Caco-2 (cell line): ENCODE measurements at regions not wholly inside any gene's neighbourhood (a gene's known extent, or its start where the extent isn't known, plus 50 kb on each side); places are given as distances from the start of the nearest gene placed in this dataset.
A peak's percentile ranks its signal among the peaks of the same experiment; 100 is the strongest.

Source experiments
- BruUV-seq: library from RNA; stranded (reverse); fragments of 400-500 nt; replicated peaks from 2 replicates; lab custom pipeline; 2021; lab: Mats Ljungman, UMichigan
- CTCF ChIA-PET: fragments of 300-600 bp; sonication (Branson Sonifier 250); formaldehyde crosslinking; loops from one replicate; lab custom pipeline; 2022; ENCODE audit warnings: antibody characterized with exemption; lab: Charles Lee
- POLR2A ChIA-PET: fragments of 300-600 bp; sonication (Branson Sonifier 250); formaldehyde crosslinking; loops from one replicate; lab custom pipeline; 2022; ENCODE audit warnings: antibody characterized with exemption; lab: Charles Lee
- DNase-seq, 2 experiments: peaks; one replicate each; pipeline versions ENCODE4 v3.0.0 to v3.0.0-alpha.2; 2020 to 2022
- H3K27me3 ChIP-seq: replicated peaks from 2 replicates; pipeline ENCODE4 v1.6.0; 2011; ENCODE audit warnings: low read length; ENCODE audit not compliant: control insufficient read depth, insufficient read depth
- H3K36me3 ChIP-seq: 2 replicates; pipeline ENCODE4 v1.5.1; 2011; ENCODE audit warnings: low read length; ENCODE audit not compliant: control insufficient read depth, insufficient read depth
- H3K4me1 ChIP-seq: fragments of 250-450 bp; sonication (Bioruptor Pico); 2 replicates; pipeline ENCODE4 v1.5.1; 2020; ENCODE audit warnings: mild to moderate bottlenecking
- H3K4me3 ChIP-seq: 2 replicates; pipeline ENCODE4 v1.5.1; 2011; ENCODE audit warnings: low read depth, mild to moderate bottlenecking, control low read depth, low read length
- H3K9me3 ChIP-seq: fragments of 250-450 bp; sonication (Bioruptor Pico); 2 replicates; pipeline ENCODE4 v1.5.1; 2020; ENCODE audit warnings: mild to moderate bottlenecking, moderate library complexity
- H3K27ac Mint-ChIP-seq: one replicate; pipeline ENCODE4 v1.8.0; 2022; ENCODE audit warnings: mixed read lengths; ENCODE audit not compliant: unreplicated experiment
- H3K27me3 Mint-ChIP-seq: one replicate; pipeline ENCODE4 v1.8.0; 2022; ENCODE audit warnings: mixed read lengths; ENCODE audit not compliant: insufficient read depth, unreplicated experiment
- H3K36me3 Mint-ChIP-seq: one replicate; pipeline ENCODE4 v1.8.0; 2022; ENCODE audit warnings: mild to moderate bottlenecking, mixed read lengths; ENCODE audit not compliant: insufficient read depth, unreplicated experiment
- H3K4me1 Mint-ChIP-seq: one replicate; pipeline ENCODE4 v1.8.0; 2022; ENCODE audit warnings: low read depth, mixed read lengths; ENCODE audit not compliant: unreplicated experiment
- H3K4me3 Mint-ChIP-seq: one replicate; pipeline ENCODE4 v1.8.0; 2022; ENCODE audit warnings: mild to moderate bottlenecking, moderate library complexity, mixed read lengths; ENCODE audit not compliant: unreplicated experiment
- H3K9me3 Mint-ChIP-seq: one replicate; pipeline ENCODE4 v1.8.0; 2022; ENCODE audit warnings: mixed read lengths; ENCODE audit not compliant: unreplicated experiment
- CTCF ChIP-seq, 2 experiments: fragments of 200-600 bp in 1 of 2; IDR thresholded peaks; 1 replicate in 1 of 2; 2 replicates in 1 of 2; pipeline versions ENCODE4 v1.5.1 to v1.8.0; 2011 to 2022; ENCODE audit warnings: antibody characterized with exemption in 1 of 2, control low read depth in 1 of 2, inconsistent platforms in 1 of 2, low read depth in 1 of 2, low read length in 1 of 2, mild to moderate bottlenecking in 1 of 2, moderate library complexity in 1 of 2; ENCODE audit not compliant: insufficient read depth in 1 of 2, severe bottlenecking in 1 of 2, unreplicated experiment in 1 of 2
- intact Hi-C: fragments of 100-400 bp; cut with micrococcal nuclease; formaldehyde crosslinking; loops from one replicate; pipeline ENCODE4 v1.10.0; 2022; ENCODE audit not compliant: unreplicated experiment

- H3K36me3 ChIP-seq: no peaks in the 10 kb centered on the region
- H3K4me1 ChIP-seq: peaks cover 37% of the 10 kb centered on the region
- Mint-ChIP-seq H3K36me3 (no peaks in the 10 kb centered on the region), H3K9me3 (no peaks in the 10 kb centered on the region), H3K4me1 (peaks cover 16% of the 10 kb centered on the region), H3K4me3 (no peak overlapping the region), H3K27me3 (no peaks in the 10 kb centered on the region), H3K27ac (peak overlapping the region; percentile 69)
- intact Hi-C loops: loop anchor here (1.0 kb wide), 2 partner anchors 9 to 16 kb away; no protein-coding TSS in a partner anchor
- POLR2A ChIA-PET: no interaction called here
- no peak overlapping the region for H3K4me3 ChIP-seq
- CTCF ChIA-PET: no interaction called here
- DNase-seq: peak; percentile 24 to 56
- H3K9me3 ChIP-seq: no peaks in the 10 kb centered on the region
- TF ChIP-seq CTCF (IDR thresholded peaks at IDR 0.05; ENCODE audit: insufficient read depth in 1 of 2, low read depth in 1 of 2, low read length in 1 of 2, severe bottlenecking in 1 of 2, unreplicated experiment in 1 of 2): no peak
- no TSS peak for BruUV-seq
- no peaks in the 10 kb centered on the region for H3K27me3 ChIP-seq
Observed at GRCh38 chr7:46153951-46154787, 233.1 kb upstream of the IGFBP3 start.

DNA sequence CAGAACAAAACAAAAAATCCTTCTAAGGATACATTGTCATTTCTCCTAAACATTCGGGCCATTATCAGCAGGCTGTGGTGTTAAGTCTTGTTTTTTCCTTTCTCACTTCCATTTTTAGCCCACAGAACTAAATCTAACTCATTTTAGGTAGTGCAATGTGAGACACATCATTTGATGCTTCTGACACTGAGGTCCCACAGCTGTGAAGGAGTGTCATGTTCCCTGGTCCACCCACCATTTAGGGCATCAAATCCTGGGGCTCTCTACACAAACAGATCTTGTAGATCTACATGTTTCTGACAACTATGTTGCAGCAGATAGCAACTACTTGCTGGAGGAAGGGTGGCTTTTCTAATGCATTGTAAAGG is 232.5 kb upstream of the IGFBP3 start:
- Histone ChIP-seq H3K27me3 (no peaks in the 10 kb centered on the region), H3K4me3 (no peak overlapping the region), H3K36me3 (no peaks in the 10 kb centered on the region), H3K9me3 (no peaks in the 10 kb centered on the region), H3K4me1 (peaks cover 37% of the 10 kb centered on the region)
- no TSS peak for BruUV-seq
- no peak for DNase-seq
- Mint-ChIP-seq H3K27ac (peak overlapping the region; percentile 69), H3K27me3 (no peaks in the 10 kb centered on the region), H3K9me3 (no peaks in the 10 kb centered on the region), H3K4me3 (no peak overlapping the region), H3K36me3 (no peaks in the 10 kb centered on the region), H3K4me1 (peaks cover 16% of the 10 kb centered on the region)
- intact Hi-C loops: no loop called here
- ChIA-PET CTCF (no interaction called here), POLR2A (no interaction called here)
- TF ChIP-seq CTCF (IDR thresholded peaks at IDR 0.05; ENCODE audit: insufficient read depth in 1 of 2, low read depth in 1 of 2, low read length in 1 of 2, severe bottlenecking in 1 of 2, unreplicated experiment in 1 of 2): no peak

GRCh38 chr7:46152696-46153095 is 231.6 kb upstream of the IGFBP3 start:
- Histone ChIP-seq H3K27me3 (no peaks in the 10 kb centered on the region), H3K4me1 (peaks cover 37% of the 10 kb centered on the region), H3K4me3 (no peak overlapping the region), H3K9me3 (no peaks in the 10 kb centered on the region), H3K36me3 (no peaks in the 10 kb centered on the region)
- TF ChIP-seq CTCF (IDR thresholded peaks at IDR 0.05; ENCODE audit: insufficient read depth in 1 of 2, low read depth in 1 of 2, low read length in 1 of 2, severe bottlenecking in 1 of 2, unreplicated experiment in 1 of 2): no peak
- ChIA-PET POLR2A (no interaction called here), CTCF (interaction anchor here (0.7 kb wide), 1 partner anchor 21 kb away, joined by 3 read pairs; no protein-coding TSS in a partner anchor)
- Mint-ChIP-seq H3K9me3 (no peaks in the 10 kb centered on the region), H3K4me3 (no peak overlapping the region), H3K27ac (peak overlapping the region; percentile 69), H3K4me1 (peaks cover 16% of the 10 kb centered on the region), H3K36me3 (no peaks in the 10 kb centered on the region), H3K27me3 (no peaks in the 10 kb centered on the region)
- no TSS peak for BruUV-seq
- intact Hi-C loops: no loop called here
- DNase-seq: no peak
